ENCODE measurements at regions not wholly inside any gene's neighbourhood (a gene's known extent, or its start where the extent isn't known, plus 50 kb on each side); places are given as distances from the start of the nearest gene placed in this dataset.

DNA sequence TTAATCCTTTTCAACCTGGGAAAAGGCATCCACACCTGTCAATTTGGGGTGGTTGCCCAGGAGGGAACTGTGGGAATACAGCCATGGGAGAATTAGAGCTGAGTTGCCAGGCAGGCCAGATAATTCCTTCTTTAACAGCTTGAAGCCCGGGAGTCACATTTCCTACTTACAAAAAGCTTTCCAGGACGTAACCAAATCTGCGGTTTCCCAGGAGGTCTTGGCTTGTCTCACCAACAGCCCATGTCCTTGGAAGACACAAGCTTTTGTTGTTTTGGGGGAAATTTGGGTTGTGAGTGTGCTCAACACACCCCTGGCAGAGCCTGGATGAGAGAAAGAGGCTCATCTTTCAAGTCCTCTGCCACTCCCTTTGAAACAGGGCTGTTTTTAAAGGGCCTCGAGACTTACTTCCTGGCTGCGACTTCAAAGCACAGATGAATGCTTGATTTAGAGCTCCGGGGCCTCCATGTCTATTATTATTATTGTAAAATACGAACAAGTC, 465.9 kb upstream of the BTBD3 start:
- in situ Hi-C loops (cut with HindIII; ENCODE audit: low sequenced_read_pairs) = no loop called here
- peak; percentile 87 for DNase-seq (ENCODE audit: low read depth)
- TF ChIP-seq, protein P1, sequence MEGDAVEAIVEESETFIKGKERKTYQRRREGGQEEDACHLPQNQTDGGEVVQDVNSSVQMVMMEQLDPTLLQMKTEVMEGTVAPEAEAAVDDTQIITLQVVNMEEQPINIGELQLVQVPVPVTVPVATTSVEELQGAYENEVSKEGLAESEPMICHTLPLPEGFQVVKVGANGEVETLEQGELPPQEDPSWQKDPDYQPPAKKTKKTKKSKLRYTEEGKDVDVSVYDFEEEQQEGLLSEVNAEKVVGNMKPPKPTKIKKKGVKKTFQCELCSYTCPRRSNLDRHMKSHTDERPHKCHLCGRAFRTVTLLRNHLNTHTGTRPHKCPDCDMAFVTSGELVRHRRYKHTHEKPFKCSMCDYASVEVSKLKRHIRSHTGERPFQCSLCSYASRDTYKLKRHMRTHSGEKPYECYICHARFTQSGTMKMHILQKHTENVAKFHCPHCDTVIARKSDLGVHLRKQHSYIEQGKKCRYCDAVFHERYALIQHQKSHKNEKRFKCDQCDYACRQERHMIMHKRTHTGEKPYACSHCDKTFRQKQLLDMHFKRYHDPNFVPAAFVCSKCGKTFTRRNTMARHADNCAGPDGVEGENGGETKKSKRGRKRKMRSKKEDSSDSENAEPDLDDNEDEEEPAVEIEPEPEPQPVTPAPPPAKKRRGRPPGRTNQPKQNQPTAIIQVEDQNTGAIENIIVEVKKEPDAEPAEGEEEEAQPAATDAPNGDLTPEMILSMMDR (IDR thresholded peaks at IDR 0.05; ENCODE audit: low read depth, low read length, missing control alignments) = no peak
- no peak overlapping the region for H3K4me3 ChIP-seq (ENCODE audit: low read depth, low read length)

DNA sequence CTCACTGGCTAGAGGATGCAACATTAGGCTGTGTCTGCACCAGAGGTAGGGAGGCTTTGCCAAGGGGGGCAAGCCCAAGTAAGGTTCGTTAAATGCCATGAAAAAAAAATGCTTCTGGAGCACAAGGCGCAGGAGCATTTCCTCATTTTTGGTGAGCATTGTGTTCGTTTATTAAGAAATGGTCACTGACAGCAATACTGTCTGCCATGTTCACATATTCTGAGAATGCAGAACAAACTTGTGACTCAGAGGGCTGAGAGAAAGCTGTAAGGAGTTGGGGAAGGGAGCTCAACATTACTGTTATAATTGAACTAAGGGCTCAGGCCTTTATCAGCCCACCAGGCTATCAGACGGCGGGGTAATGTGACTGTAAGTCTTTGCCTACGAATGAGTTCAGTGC, 465.4 kb upstream of the BTBD3 start:
- peak; percentile 26 for DNase-seq (ENCODE audit: low read depth)
- no peak overlapping the region for H3K4me3 ChIP-seq (ENCODE audit: low read depth, low read length)
- in situ Hi-C loops (cut with HindIII; ENCODE audit: low sequenced_read_pairs) = no loop called here
- TF ChIP-seq, protein P1 (IDR thresholded peaks at IDR 0.05; ENCODE audit: low read depth, low read length, missing control alignments) = no peak

DNA sequence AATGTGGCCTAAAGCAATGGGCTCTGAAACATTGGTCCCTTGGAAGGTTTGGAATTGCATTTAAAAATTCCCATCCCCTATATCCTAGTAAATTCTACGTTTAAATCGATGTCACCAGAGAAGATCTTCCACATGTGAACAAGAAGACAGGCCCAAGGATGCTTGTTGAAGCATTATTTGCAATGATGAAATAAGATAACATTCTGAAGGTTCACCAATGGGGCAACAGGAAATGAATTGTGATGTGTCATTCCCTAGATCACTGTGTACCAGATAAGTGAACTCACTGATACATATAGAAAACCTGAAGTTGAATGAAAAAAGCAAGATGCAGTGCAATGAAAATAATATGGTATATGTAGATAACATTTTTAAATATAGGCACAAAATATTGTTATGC, 464.3 kb upstream of the BTBD3 start:
- TF ChIP-seq, protein P1 (IDR thresholded peaks at IDR 0.05; ENCODE audit: low read depth, low read length, missing control alignments) = no peak
- no peak for DNase-seq (ENCODE audit: low read depth)
- H3K4me3 ChIP-seq (ENCODE audit: low read depth, low read length) = no peak overlapping the region
- in situ Hi-C loops (cut with HindIII; ENCODE audit: low sequenced_read_pairs) = no loop called here

DNA sequence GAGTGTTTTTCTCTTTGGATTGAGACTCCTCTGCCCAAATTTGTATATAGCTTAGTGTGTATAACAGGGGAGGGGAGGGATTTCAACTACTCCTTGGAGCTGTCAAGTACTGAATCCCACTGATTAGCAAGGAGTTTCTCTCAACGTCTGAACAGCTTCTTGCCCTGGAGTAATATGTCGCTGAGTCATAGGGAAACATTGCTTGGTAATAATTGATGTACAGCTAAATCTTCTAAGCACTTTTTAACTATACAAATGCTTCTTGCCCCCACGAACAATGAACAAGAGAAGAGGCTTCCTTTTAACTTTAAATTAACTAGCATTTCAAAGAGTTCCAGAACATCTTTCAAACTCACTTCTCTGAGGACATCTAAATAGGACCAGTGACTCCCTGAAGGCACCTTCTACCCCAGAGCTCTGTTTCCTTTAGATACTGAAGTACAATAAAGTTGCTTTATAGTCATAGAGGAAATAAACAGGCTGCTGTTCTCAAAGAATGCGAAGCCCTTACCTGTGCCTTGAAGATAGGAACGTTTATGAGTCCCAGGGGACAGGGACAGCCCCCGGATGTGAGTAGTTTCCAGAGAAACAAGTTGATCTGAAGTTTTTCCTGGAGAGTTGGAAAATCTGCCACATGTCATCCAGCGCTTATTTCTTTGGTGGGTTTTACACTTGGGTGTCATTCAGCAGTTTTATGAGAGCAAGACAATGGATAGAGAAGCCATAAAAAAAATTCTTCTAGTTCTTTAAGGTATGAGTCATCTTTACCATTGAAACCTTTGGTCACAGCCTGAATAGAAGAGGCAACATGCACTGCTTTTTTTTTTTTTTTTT, 462.5 kb upstream of the BTBD3 start:
- H3K4me3 ChIP-seq (ENCODE audit: low read depth, low read length) = no peak overlapping the region

DNA sequence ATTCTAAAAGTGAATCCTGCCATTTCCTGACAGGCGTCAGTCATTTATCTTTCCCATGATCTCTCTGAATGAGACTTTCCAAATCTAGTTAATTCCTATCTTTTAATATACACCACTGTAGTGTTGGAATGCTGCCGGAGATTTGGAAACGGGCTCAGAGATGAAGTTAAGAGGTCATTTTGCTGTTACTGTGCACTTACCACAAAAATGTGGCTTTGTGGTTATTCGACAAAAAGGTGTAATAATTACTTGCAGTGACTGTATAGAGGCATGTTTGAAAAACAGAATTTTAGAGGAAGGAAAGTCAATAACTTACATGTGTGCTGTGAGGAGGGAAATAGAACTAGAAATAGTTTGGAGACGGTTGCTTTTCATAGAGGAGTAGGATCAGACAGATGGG, 460.2 kb upstream of the BTBD3 start:
- in situ Hi-C loops (cut with HindIII; ENCODE audit: low sequenced_read_pairs) = no loop called here
- TF ChIP-seq, protein P1 (IDR thresholded peaks at IDR 0.05; ENCODE audit: low read depth, low read length, missing control alignments) = no peak
- DNase-seq (ENCODE audit: low read depth) = peak; percentile 82
- H3K4me3 ChIP-seq (ENCODE audit: low read depth, low read length) = no peak overlapping the region

More for the DNA sequence above, 462.5 kb upstream of the BTBD3 start:
- in situ Hi-C loops (cut with HindIII; ENCODE audit: low sequenced_read_pairs) = no loop called here
- TF ChIP-seq, protein P1 (IDR thresholded peaks at IDR 0.05; ENCODE audit: low read depth, low read length, missing control alignments) = no peak
- DNase-seq (ENCODE audit: low read depth) = peak; percentile 82

DNA sequence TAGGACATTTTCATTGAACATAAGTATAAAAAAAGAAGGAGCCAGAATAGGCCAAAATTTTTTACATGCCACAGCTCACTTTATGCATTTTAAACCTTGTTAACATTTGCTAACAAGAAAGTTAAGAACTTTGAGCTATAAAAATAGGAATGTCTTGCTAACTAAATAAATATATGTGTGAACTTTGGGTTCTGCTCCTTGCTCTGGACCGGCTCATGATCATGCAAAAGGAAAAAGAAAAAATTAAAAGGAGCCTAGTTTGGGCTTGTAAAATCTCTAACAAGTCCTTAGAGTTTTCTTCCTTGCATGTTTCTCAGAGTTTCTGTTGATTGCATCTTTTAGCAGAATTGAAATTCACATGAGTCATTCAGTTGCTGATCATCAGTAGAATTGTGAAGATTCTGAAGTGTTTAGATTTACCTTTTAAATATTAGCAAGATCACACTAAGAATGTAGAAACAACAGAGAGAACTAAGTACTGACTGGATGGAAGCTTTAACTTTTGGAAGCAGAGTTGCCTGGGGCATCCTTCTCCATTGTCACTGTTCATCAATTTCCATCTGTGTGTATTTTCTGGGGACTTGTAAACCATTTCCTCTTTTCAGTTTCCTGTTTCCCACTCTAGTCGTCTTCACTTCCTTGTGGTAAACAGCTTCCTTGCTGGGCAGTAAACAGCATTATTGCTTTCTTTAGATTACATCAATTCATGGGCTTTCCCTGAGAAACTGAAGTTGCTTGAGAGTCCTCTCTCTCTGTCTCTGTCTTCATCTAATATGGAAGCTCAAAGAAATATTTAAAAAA, 458.4 kb upstream of the BTBD3 start:
- no peak for DNase-seq (ENCODE audit: low read depth)
- in situ Hi-C loops (cut with HindIII; ENCODE audit: low sequenced_read_pairs) = no loop called here
- TF ChIP-seq, protein P1 (IDR thresholded peaks at IDR 0.05; ENCODE audit: low read depth, low read length, missing control alignments) = no peak
- H3K4me3 ChIP-seq (ENCODE audit: low read depth, low read length) = no peak overlapping the region

Data from astrocyte of the cerebellum (primary cell).